HG02870 (cell line): ENCODE measurements at regions not wholly inside any gene's neighbourhood (a gene's known extent, or its start where the extent isn't known, plus 50 kb on each side); places are given as distances from the start of the nearest gene placed in this dataset.

Experiments used
- ATAC-seq: cut with Tn5 transposase; IDR thresholded peaks from one replicate; pipeline ENCODE4 v1.9.1; 2021; ENCODE audit warnings: mild to moderate bottlenecking, moderate library complexity; ENCODE audit not compliant: unreplicated experiment

- ATAC-seq = no peak
Measured at GRCh38 chr2:221334481-221335218, 237.5 kb downstream of the EPHA4 start.

DNA sequence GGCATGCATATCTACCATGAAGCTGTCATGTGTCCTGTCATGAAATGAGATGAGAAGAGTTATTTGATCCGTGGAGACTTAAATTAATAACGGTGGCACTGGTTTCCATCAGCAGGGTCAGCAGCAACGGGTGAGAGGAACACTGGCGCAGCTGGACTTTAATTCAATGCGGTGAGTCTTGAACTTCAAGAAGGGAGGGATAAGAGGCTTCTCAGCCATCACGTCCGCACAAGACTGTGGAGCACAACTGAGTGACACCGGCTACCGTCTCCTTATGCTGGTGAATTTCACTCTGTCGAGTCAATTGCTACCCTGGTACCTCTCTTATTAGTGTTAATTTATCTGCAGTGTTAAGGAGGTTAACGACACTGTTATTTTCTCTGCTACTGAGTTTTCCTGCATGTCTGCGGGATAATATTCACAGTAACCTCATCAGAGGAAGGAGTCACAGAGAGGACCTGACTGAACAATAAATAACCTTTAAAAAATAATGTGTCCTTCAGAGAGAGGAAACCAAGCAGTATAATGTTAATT lies 236.8 kb downstream of the EPHA4 start:
- no peak for ATAC-seq

GRCh38 chr2:221336967-221337366 lies 235.1 kb downstream of the EPHA4 start:
- no peak for ATAC-seq

- ATAC-seq = no peak
Measured at GRCh38 chr2:221337957-221338685, 234.0 kb downstream of the EPHA4 start.

DNA sequence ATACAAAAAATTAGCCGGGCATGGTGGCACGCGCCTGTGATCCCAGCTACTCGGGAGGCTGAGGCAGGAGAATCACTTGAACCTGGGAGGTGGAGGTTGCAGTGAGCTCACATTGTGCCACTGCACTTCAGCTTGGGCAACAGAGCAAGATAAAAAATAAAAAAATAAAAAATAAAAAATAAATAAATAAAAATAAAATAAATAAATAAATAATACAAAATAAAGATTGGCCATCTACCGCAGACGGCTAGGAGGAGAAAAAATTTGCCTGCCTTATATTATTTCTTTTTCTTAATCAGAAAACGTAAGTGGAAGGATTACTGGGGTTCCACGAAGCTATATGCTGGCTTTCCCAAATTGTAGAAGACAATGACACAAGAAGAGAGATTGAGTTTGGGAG lies 229.7 kb downstream of the EPHA4 start:
- ATAC-seq = no peak

DNA sequence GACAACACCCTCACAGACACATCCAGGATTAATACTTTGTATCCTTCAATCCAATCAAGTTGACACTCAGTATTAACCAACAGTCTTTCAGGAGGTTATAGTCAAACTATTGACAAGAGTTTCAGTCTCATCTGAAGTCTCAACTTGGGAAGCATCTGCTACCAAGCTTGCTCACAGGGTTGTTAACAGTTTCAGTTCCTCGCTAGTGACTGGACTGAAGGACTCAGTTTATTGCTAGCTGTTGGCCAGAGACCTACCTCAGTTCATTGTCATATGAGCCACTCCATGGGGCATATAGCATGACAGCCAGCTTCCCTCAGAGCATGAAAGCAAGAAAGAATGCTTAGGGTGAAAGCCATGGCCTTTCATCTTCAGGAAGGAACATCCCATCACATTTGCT lies 228.6 kb downstream of the EPHA4 start:
- ATAC-seq = no peak

GRCh38 chr2:221345516-221345915 lies 226.6 kb downstream of the EPHA4 start:
- ATAC-seq = no peak

- no peak for ATAC-seq
Measured at GRCh38 chr2:221346411-221346810, 225.7 kb downstream of the EPHA4 start.

GRCh38 chr2:221347471-221347870 lies 224.6 kb downstream of the EPHA4 start:
- ATAC-seq = no peak

- ATAC-seq = no peak
Measured at GRCh38 chr2:221350616-221351015, 221.5 kb downstream of the EPHA4 start.

DNA sequence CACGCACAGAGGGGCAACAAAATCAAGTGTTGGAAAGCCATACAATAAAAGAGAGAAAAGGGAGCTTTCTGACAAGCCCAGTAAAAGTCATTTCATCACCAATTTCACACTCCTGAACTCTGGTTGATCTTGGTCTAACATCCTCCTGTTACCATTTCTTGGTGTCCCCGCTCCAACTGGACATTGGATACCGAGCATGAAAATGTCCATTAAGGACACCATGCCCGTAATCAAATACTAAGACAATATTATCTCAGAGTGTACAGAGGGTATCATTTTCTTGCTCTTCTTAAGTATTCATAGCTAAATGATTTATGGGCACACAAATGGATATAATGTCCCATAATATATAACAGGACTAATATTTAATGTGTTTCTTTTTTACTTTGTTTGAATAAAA lies 218.9 kb downstream of the EPHA4 start:
- no peak for ATAC-seq

DNA sequence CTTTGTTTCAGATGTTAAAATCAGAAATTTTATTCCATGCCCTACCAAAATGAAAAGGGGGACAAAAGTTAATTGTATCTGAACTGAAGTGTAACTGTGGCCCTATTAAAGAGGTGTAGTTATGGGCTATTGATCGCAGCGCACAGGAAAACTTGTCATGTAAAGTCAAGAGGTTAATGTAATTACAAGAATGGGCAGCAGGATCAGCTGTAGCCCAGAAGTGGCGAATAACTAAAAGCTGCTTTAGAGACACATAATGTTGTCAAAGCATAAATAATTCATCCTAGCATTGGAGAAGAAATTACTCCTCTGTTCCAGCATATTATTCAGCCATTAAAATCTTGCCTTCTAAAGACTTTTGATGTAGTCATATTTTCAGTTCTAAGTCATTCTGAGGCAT lies 211.8 kb downstream of the EPHA4 start:
- ATAC-seq = no peak

GRCh38 chr2:221360742-221361141 lies 211.4 kb downstream of the EPHA4 start:
- no peak for ATAC-seq

- no peak for ATAC-seq
Measured at GRCh38 chr2:221361633-221362032, 210.5 kb downstream of the EPHA4 start.

GRCh38 chr2:221364672-221365071 lies 207.4 kb downstream of the EPHA4 start:
- no peak for ATAC-seq
